NCI-H146 (cell line): ENCODE measurements at regions not wholly inside any gene's neighbourhood (a gene's known extent, or its start where the extent isn't known, plus 50 kb on each side); places are given as distances from the start of the nearest gene placed in this dataset.
"Not testable (repeated sequence)": the region's sequence is repeated elsewhere in the genome, so short reads cannot be mapped to it uniquely, and the experiment has no call there.

ENCODE experiments used
- DNase-seq: peaks from one replicate; lab custom pipeline; 2025; lab: John Stamatoyannopoulos, UW

- peak; percentile 9 for DNase-seq
Observed at GRCh38 chr22:44576311-44577260, 78.6 kb upstream of the RTL6 start.

GRCh38 chr22:44575381-44576268, 77.6 kb upstream of the RTL6 start:
- no peak for DNase-seq

- DNase-seq, result peak; percentile 11
Observed at GRCh38 chr22:44574640-44575380, 76.8 kb upstream of the RTL6 start.

- DNase-seq, result no peak
Observed at GRCh38 chr22:44574057-44574639, 76.1 kb upstream of the RTL6 start.

GRCh38 chr22:44573451-44573850, 75.4 kb upstream of the RTL6 start:
- DNase-seq, result no peak

GRCh38 chr22:44572414-44573207, 74.6 kb upstream of the RTL6 start:
- DNase-seq, result no peak

GRCh38 chr22:44571566-44572413, 73.8 kb upstream of the RTL6 start:
- DNase-seq, result no peak

- no peak for DNase-seq
Observed at GRCh38 chr22:44570476-44571445, 72.7 kb upstream of the RTL6 start.

GRCh38 chr22:44569561-44569991, 71.5 kb upstream of the RTL6 start:
- no peak for DNase-seq

GRCh38 chr22:44567846-44568493, 69.9 kb upstream of the RTL6 start:
- peak; percentile 73 for DNase-seq

GRCh38 chr22:44567378-44567841, 69.4 kb upstream of the RTL6 start:
- not testable (repeated sequence) for DNase-seq

GRCh38 chr22:44566911-44567310, 68.9 kb upstream of the RTL6 start:
- DNase-seq, result no peak

GRCh38 chr22:44562651-44563050, 64.6 kb upstream of the RTL6 start:
- not testable (repeated sequence) for DNase-seq

GRCh38 chr22:44561139-44561840, 63.3 kb upstream of the RTL6 start:
- DNase-seq, result no peak

GRCh38 chr22:44558671-44559070, 60.6 kb upstream of the RTL6 start:
- DNase-seq, result not testable (repeated sequence)

- not testable (repeated sequence) for DNase-seq
Observed at GRCh38 chr22:44557872-44558271, 59.8 kb upstream of the RTL6 start.

- DNase-seq, result no peak
Observed at GRCh38 chr22:44557064-44557748, 59.2 kb upstream of the RTL6 start.
